ENCODE measurements at regions not wholly inside any gene's neighbourhood (a gene's known extent, or its start where the extent isn't known, plus 50 kb on each side); places are given as distances from the start of the nearest gene placed in this dataset.

- TF ChIP-seq CTCF (conservative IDR thresholded peaks at IDR 0.05; ENCODE audit: low read length) (no peak), EZH2phosphoT487 (IDR thresholded peaks at IDR 0.05; ENCODE audit: borderline replicate concordance) (no peak)
These were observed 212.4 kb upstream of the NDST4 start for GRCh38 chr4:115325836-115326235.
